Gastroesophageal sphincter (tissue), 4 donors: ENCODE measurements at regions not wholly inside any gene's neighbourhood (a gene's known extent, or its start where the extent isn't known, plus 50 kb on each side); places are given as distances from the start of the nearest gene placed in this dataset.

ENCODE experiments used
- ATAC-seq: fragments of 150-250 bp; one replicate; pipeline ENCODE4 v1.9.1; 2016; ENCODE audit warnings: mild to moderate bottlenecking, moderate library complexity
- H3K27ac ChIP-seq, 4 donors: fragments of 200-600 bp; sonication (generic) in 3 of 4; 1 replicate in 3 of 4; 2 replicates in 1 of 4; pipeline ENCODE4 v1.5.1; 2016 to 2019
- H3K27me3 ChIP-seq: fragments of 200-600 bp; sonication (generic); one replicate; pipeline ENCODE4 v1.5.1; 2019
- H3K36me3 ChIP-seq, 2 donors: fragments of 200-600 bp; sonication (generic); one replicate each; pipeline ENCODE4 v1.5.1; 2019; ENCODE audit warnings: control low read depth in 1 of 2
- H3K4me1 ChIP-seq, 3 donors: fragments of 200-600 bp; sonication (generic); 1 replicate in 2 of 3; 2 replicates in 1 of 3; pipeline ENCODE4 v1.5.1; 2016 to 2019; ENCODE audit warnings: control low read depth in 2 of 3
- H3K4me3 ChIP-seq, 2 donors: fragments of 200-600 bp; sonication (generic); one replicate each; pipeline ENCODE4 v1.5.1; 2019; ENCODE audit warnings: mild to moderate bottlenecking in 1 of 2, moderate library complexity in 1 of 2
- H3K9me3 ChIP-seq, 3 donors: fragments of 200-600 bp; sonication (generic); one replicate each; pipeline ENCODE4 v1.5.1; 2017 to 2019; ENCODE audit warnings: control low read depth in 2 of 3
- EP300 ChIP-seq: sonication (generic); formaldehyde crosslinking; IDR thresholded peaks from one replicate; pipeline ENCODE4 v1.6.1; 2017; ENCODE audit warnings: antibody characterized with exemption, mild to moderate bottlenecking
- POLR2A ChIP-seq, 2 donors: fragments of 450-650 bp; IDR thresholded peaks; one replicate each; pipeline ENCODE4 v1.6.1; 2017; ENCODE audit warnings: antibody characterized with exemption in 2 of 2, mild to moderate bottlenecking in 2 of 2, moderate library complexity in 1 of 2
- POLR2AphosphoS5 ChIP-seq: sonication (generic); formaldehyde crosslinking; IDR thresholded peaks from one replicate; pipeline ENCODE4 v1.6.1; 2017; ENCODE audit warnings: antibody characterized with exemption
- WGBS, 2 donors: methylation state at CpG; one replicate each; pipeline ENCODE4 v1.1.5; 2018; ENCODE audit warnings: low coverage in 1 of 2; 5-methylcytosine and 5-hydroxymethylcytosine counted together
- TF ChIP-seq, protein P1 (sequence below), 4 experiments: fragments of 200-600 bp in 2 of 4; fragments of 450-650 bp in 2 of 4; sonication (generic) in 1 of 4; IDR thresholded peaks; one replicate each; pipeline ENCODE4 v1.5.1; 2017 to 2019; ENCODE audit warnings: antibody characterized with exemption in 4 of 4, mild to moderate bottlenecking in 2 of 4, moderate library complexity in 2 of 4

- Histone ChIP-seq H3K9me3 (peaks cover 0 to 9% (median 0%) of the 10 kb centered on the region in 3 donors), H3K4me3 (no peak overlapping the region), H3K27ac (no peak overlapping the region), H3K36me3 (no peaks in the 10 kb centered on the region), H3K27me3 (peaks cover 6% of the 10 kb centered on the region), H3K4me1 (no peaks in the 10 kb centered on the region)
- WGBS, 2 donors: 51 to 55% methylated on average over 8 of the region's 8 CpGs
- TF ChIP-seq, protein P1, sequence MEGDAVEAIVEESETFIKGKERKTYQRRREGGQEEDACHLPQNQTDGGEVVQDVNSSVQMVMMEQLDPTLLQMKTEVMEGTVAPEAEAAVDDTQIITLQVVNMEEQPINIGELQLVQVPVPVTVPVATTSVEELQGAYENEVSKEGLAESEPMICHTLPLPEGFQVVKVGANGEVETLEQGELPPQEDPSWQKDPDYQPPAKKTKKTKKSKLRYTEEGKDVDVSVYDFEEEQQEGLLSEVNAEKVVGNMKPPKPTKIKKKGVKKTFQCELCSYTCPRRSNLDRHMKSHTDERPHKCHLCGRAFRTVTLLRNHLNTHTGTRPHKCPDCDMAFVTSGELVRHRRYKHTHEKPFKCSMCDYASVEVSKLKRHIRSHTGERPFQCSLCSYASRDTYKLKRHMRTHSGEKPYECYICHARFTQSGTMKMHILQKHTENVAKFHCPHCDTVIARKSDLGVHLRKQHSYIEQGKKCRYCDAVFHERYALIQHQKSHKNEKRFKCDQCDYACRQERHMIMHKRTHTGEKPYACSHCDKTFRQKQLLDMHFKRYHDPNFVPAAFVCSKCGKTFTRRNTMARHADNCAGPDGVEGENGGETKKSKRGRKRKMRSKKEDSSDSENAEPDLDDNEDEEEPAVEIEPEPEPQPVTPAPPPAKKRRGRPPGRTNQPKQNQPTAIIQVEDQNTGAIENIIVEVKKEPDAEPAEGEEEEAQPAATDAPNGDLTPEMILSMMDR (IDR thresholded peaks at IDR 0.05): no peak
- TF ChIP-seq POLR2A (IDR thresholded peaks at IDR 0.05) (no peak), POLR2AphosphoS5 (no peak), EP300 (no peak)
- ATAC-seq: no peak
These were observed 77.0 kb upstream of the TACR1 start for GRCh38 chr2:75276093-75277029.

- Histone ChIP-seq H3K36me3 (no peaks in the 10 kb centered on the region), H3K4me1 (no peaks in the 10 kb centered on the region)
- WGBS, 2 donors: 80 to 89% methylated on average over 1 of the region's 1 CpG
These were observed 75.6 kb upstream of the TACR1 start for GRCh38 chr2:75274936-75275335.

DNA sequence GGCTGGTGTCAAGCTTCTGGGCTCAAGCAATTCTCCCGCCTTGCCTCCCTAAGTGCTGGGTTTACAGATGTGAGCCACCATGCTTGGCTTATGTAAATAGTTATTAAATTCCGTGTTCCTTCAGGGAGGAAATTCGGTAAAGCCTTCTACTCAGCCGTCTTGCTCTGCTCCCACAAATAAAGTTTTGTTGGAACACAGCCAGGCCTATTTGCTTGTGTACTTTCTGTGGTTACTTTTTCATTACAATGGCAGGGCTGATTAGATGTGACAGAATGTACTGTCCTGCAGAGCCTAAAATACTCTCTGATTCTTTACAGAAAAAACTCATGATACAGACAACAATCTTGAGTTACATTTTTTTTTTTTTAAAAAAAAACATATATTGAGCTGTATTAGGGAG is 68.8 kb upstream of the TACR1 start:
- Histone ChIP-seq H3K27ac (no peak overlapping the region), H3K4me3 (no peak overlapping the region), H3K9me3 (peaks cover 0 to 7% (median 0%) of the 10 kb centered on the region in 3 donors), H3K4me1 (no peaks in the 10 kb centered on the region), H3K27me3 (no peaks in the 10 kb centered on the region), H3K36me3 (no peaks in the 10 kb centered on the region)
- no peak for ATAC-seq
- TF ChIP-seq POLR2A (IDR thresholded peaks at IDR 0.05) (no peak), EP300 (no peak), POLR2AphosphoS5 (no peak)
- TF ChIP-seq, protein P1 (IDR thresholded peaks at IDR 0.05): no peak
- WGBS, 2 donors: 65% methylated on average over 4 of the region's 4 CpGs; no CpG with 5 or more reads in 1 of the 2 donors

More at GRCh38 chr2:75274936-75275335, 75.6 kb upstream of the TACR1 start:
- TF ChIP-seq POLR2A (IDR thresholded peaks at IDR 0.05) (no peak), EP300 (no peak), POLR2AphosphoS5 (no peak)
- TF ChIP-seq, protein P1 (IDR thresholded peaks at IDR 0.05): no peak
- Histone ChIP-seq H3K4me3 (no peak overlapping the region), H3K27me3 (peaks cover 6% of the 10 kb centered on the region), H3K9me3 (peaks cover 0 to 9% (median 0%) of the 10 kb centered on the region in 3 donors), H3K27ac (no peak overlapping the region)
- no peak for ATAC-seq

GRCh38 chr2:75261923-75262322 is 62.6 kb upstream of the TACR1 start:
- Histone ChIP-seq H3K27me3 (no peaks in the 10 kb centered on the region), H3K9me3 (peaks cover 0 to 28% (median 0%) of the 10 kb centered on the region in 3 donors), H3K27ac (no peak overlapping the region), H3K4me1 (no peaks in the 10 kb centered on the region), H3K36me3 (no peaks in the 10 kb centered on the region), H3K4me3 (no peak overlapping the region)
- TF ChIP-seq EP300 (no peak), POLR2AphosphoS5 (no peak), POLR2A (IDR thresholded peaks at IDR 0.05) (no peak)
- TF ChIP-seq, protein P1 (IDR thresholded peaks at IDR 0.05): no peak
- ATAC-seq: no peak

DNA sequence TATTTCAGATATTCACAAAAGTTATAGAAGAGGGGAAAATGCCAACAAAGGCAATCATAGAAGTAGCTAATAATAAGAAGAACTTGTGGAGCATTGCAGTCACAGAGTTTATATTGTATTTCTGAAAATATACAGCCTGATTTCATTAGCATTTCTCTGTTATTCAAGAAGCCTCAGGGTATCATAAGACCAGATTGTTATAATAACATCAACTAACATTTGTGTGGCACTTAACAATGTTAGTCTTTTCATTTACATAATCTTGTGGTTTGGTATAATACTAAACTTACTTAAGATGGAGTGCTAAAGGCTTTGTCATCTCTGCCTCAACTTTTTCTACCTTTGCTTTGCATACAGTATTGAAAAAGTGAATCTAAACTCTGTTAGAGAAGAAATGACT is 61.6 kb upstream of the TACR1 start:
- no peaks in the 10 kb centered on the region for H3K4me1 ChIP-seq
- H3K27ac ChIP-seq: no peak overlapping the region
- ATAC-seq: no peak
- no peak overlapping the region for H3K4me3 ChIP-seq
- no peaks in the 10 kb centered on the region for H3K27me3 ChIP-seq
- TF ChIP-seq, protein P1 (IDR thresholded peaks at IDR 0.05): no peak
- no peak for TF ChIP-seq EP300
- no peaks in the 10 kb centered on the region for H3K36me3 ChIP-seq
- peaks cover 0 to 28% (median 0%) of the 10 kb centered on the region in 3 donors for H3K9me3 ChIP-seq
